ENCODE measurements at regions not wholly inside any gene's neighbourhood (a gene's known extent, or its start where the extent isn't known, plus 50 kb on each side); places are given as distances from the start of the nearest gene placed in this dataset.

- CTCF ChIA-PET, result no interaction called here
- DNase-seq (ENCODE audit: extremely low spot score), result no peak
- POLR2A ChIA-PET, result no interaction called here
- TF ChIP-seq HDGF (IDR thresholded peaks at IDR 0.05; ENCODE audit: borderline replicate concordance) (no peak), LEF1 (IDR thresholded peaks at IDR 0.05; ENCODE audit: borderline replicate concordance) (no peak), L3MBTL2 (conservative IDR thresholded peaks at IDR 0.05) (no peak), SP1 (IDR thresholded peaks at IDR 0.05) (no peak), FOXA1 (IDR thresholded peaks at IDR 0.05) (no peak), ARNT (IDR thresholded peaks at IDR 0.05) (no peak), TARDBP (IDR thresholded peaks at IDR 0.05) (no peak), NFRKB (IDR thresholded peaks at IDR 0.05) (no peak), SUZ12 (IDR thresholded peaks at IDR 0.05) (no peak), FOXK2 (IDR thresholded peaks at IDR 0.05) (no peak), PKNOX1 (IDR thresholded peaks at IDR 0.05) (no peak), ELF4 (IDR thresholded peaks at IDR 0.05) (no peak), BHLHE40 (IDR thresholded peaks at IDR 0.05; ENCODE audit: borderline replicate concordance) (no peak), FOXM1 (IDR thresholded peaks at IDR 0.05; ENCODE audit: borderline replicate concordance) (no peak), CTBP1 (IDR thresholded peaks at IDR 0.05; ENCODE audit: borderline replicate concordance) (no peak)
These were observed 58.0 kb upstream of the ZFP42 start for GRCh38 chr4:187937557-187937956.

- ChIA-PET CTCF (interaction anchor here (0.6 kb wide), 1 partner anchor 587 kb away, joined by 3 read pairs; no protein-coding TSS in a partner anchor), POLR2A (no interaction called here)
- TF ChIP-seq L3MBTL2 (conservative IDR thresholded peaks at IDR 0.05) (no peak), ARNT (IDR thresholded peaks at IDR 0.05) (no peak), FOXM1 (IDR thresholded peaks at IDR 0.05; ENCODE audit: borderline replicate concordance) (no peak), SUZ12 (IDR thresholded peaks at IDR 0.05) (no peak), FOXA1 (IDR thresholded peaks at IDR 0.05) (no peak), TARDBP (IDR thresholded peaks at IDR 0.05) (no peak), PKNOX1 (IDR thresholded peaks at IDR 0.05) (no peak), SP1 (IDR thresholded peaks at IDR 0.05) (no peak), ZNF384 (IDR thresholded peaks at IDR 0.05) (no peak), BHLHE40 (IDR thresholded peaks at IDR 0.05; ENCODE audit: borderline replicate concordance) (no peak), FOXK2 (IDR thresholded peaks at IDR 0.05) (no peak), ELF4 (IDR thresholded peaks at IDR 0.05) (no peak), NFRKB (IDR thresholded peaks at IDR 0.05) (no peak), HDGF (IDR thresholded peaks at IDR 0.05; ENCODE audit: borderline replicate concordance) (no peak), LEF1 (IDR thresholded peaks at IDR 0.05; ENCODE audit: borderline replicate concordance) (no peak), CTBP1 (IDR thresholded peaks at IDR 0.05; ENCODE audit: borderline replicate concordance) (no peak)
- no peak for DNase-seq (ENCODE audit: extremely low spot score)
These were observed 55.3 kb upstream of the ZFP42 start for GRCh38 chr4:187940299-187940698.

- POLR2A ChIA-PET, result no interaction called here
- CTCF ChIA-PET, result no interaction called here
- TF ChIP-seq LEF1 (IDR thresholded peaks at IDR 0.05; ENCODE audit: borderline replicate concordance), result no peak
- TF ChIP-seq PKNOX1 (IDR thresholded peaks at IDR 0.05), result no peak
- TF ChIP-seq BHLHE40 (IDR thresholded peaks at IDR 0.05; ENCODE audit: borderline replicate concordance), result no peak
- TF ChIP-seq FOXA1 (IDR thresholded peaks at IDR 0.05), result no peak
- TF ChIP-seq CTBP1 (IDR thresholded peaks at IDR 0.05; ENCODE audit: borderline replicate concordance), result no peak
- no peak for TF ChIP-seq ZNF384 (IDR thresholded peaks at IDR 0.05)
- TF ChIP-seq SP1 (IDR thresholded peaks at IDR 0.05), result no peak
- no peak for TF ChIP-seq FOXK2 (IDR thresholded peaks at IDR 0.05)
- no peak for TF ChIP-seq L3MBTL2 (conservative IDR thresholded peaks at IDR 0.05)
- DNase-seq (ENCODE audit: extremely low spot score), result no peak
These were observed 52.6 kb upstream of the ZFP42 start for GRCh38 chr4:187942968-187943367.

- ChIA-PET CTCF (no interaction called here), POLR2A (no interaction called here)
- DNase-seq (ENCODE audit: extremely low spot score), result no peak
- no peak for TF ChIP-seq HDGF (IDR thresholded peaks at IDR 0.05; ENCODE audit: borderline replicate concordance)
- TF ChIP-seq SUZ12 (IDR thresholded peaks at IDR 0.05), result no peak
- no peak for TF ChIP-seq ZNF384 (IDR thresholded peaks at IDR 0.05)
- TF ChIP-seq PKNOX1 (IDR thresholded peaks at IDR 0.05), result no peak
- no peak for TF ChIP-seq BHLHE40 (IDR thresholded peaks at IDR 0.05; ENCODE audit: borderline replicate concordance)
- TF ChIP-seq NFRKB (IDR thresholded peaks at IDR 0.05), result no peak
- no peak for TF ChIP-seq L3MBTL2 (conservative IDR thresholded peaks at IDR 0.05)
- TF ChIP-seq SP1 (IDR thresholded peaks at IDR 0.05), result no peak
- no peak for TF ChIP-seq FOXA1 (IDR thresholded peaks at IDR 0.05)
- no peak for TF ChIP-seq FOXM1 (IDR thresholded peaks at IDR 0.05; ENCODE audit: borderline replicate concordance)
- TF ChIP-seq CTBP1 (IDR thresholded peaks at IDR 0.05; ENCODE audit: borderline replicate concordance), result no peak
- no peak for TF ChIP-seq TARDBP (IDR thresholded peaks at IDR 0.05)
These were observed 51.4 kb upstream of the ZFP42 start for GRCh38 chr4:187944179-187944578.
